Neural progenitor cell (in vitro differentiated cells): ENCODE measurements at regions not wholly inside any gene's neighbourhood (a gene's known extent, or its start where the extent isn't known, plus 50 kb on each side); places are given as distances from the start of the nearest gene placed in this dataset.

Experiments
- EZH2 ChIP-seq: fragments of 200-600 bp; sonication (generic); IDR thresholded peaks from 2 replicates; pipeline ENCODE4 v1.6.1; 2017; ENCODE audit warnings: antibody characterized with exemption, mild to moderate bottlenecking, moderate library complexity
- TF ChIP-seq, protein P1 (sequence below): fragments of 200-600 bp; sonication (generic); IDR thresholded peaks from 2 replicates; pipeline ENCODE4 v1.5.1; 2017; ENCODE audit warnings: antibody characterized with exemption, mild to moderate bottlenecking

DNA sequence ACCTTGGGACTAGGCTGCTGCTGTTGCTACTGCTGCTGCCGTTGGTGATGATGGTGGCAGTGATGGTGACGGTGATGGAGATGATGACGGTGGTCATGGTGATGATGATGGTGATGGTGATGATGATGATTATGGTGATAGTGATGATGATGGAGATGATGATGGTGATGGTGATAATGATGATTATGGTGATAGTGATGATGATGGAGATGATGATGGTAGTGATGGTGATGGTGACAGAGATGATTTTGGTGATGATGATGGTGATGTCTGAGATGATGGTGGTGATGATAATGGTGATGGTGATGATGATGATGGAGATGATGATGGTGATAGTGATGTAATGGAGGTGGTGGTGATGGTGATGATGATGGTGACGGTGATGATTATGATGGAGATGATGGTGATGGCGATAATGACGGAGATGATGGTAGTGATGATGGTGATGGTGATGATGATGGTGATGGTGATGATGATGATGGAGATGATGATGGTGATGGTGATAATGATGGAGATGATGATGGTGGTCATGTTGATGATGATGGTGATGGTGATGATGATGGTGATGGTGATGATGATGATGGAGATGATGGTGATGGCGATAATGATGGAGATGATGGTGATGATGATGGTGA, 156.8 kb upstream of the PWP1 start:
- TF ChIP-seq, protein P1, sequence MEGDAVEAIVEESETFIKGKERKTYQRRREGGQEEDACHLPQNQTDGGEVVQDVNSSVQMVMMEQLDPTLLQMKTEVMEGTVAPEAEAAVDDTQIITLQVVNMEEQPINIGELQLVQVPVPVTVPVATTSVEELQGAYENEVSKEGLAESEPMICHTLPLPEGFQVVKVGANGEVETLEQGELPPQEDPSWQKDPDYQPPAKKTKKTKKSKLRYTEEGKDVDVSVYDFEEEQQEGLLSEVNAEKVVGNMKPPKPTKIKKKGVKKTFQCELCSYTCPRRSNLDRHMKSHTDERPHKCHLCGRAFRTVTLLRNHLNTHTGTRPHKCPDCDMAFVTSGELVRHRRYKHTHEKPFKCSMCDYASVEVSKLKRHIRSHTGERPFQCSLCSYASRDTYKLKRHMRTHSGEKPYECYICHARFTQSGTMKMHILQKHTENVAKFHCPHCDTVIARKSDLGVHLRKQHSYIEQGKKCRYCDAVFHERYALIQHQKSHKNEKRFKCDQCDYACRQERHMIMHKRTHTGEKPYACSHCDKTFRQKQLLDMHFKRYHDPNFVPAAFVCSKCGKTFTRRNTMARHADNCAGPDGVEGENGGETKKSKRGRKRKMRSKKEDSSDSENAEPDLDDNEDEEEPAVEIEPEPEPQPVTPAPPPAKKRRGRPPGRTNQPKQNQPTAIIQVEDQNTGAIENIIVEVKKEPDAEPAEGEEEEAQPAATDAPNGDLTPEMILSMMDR, result no peak
- no peak for TF ChIP-seq EZH2
